HFFc6 (cell line): ENCODE measurements at regions not wholly inside any gene's neighbourhood (a gene's known extent, or its start where the extent isn't known, plus 50 kb on each side); places are given as distances from the start of the nearest gene placed in this dataset.

Experiments used
- DNase-seq: peaks from one replicate; pipeline ENCODE4 v3.0.0-alpha.2; 2018
- H3K27ac Mint-ChIP-seq: 2 replicates; pipeline ENCODE4 v1.8.0; 2020; ENCODE audit warnings: mild to moderate bottlenecking, mixed read lengths
- H3K27me3 Mint-ChIP-seq: 2 replicates; pipeline ENCODE4 v1.8.0; 2021; ENCODE audit warnings: mild to moderate bottlenecking, moderate library complexity, mixed read lengths; ENCODE audit not compliant: insufficient read depth
- H3K36me3 Mint-ChIP-seq: 2 replicates; pipeline ENCODE4 v1.8.0; 2021; ENCODE audit warnings: low read depth, mixed read lengths
- H3K4me1 Mint-ChIP-seq: 2 replicates; pipeline ENCODE4 v1.8.0; 2020; ENCODE audit warnings: low read depth, mixed read lengths
- H3K4me3 Mint-ChIP-seq: 2 replicates; pipeline ENCODE4 v1.8.0; 2020; ENCODE audit warnings: mild to moderate bottlenecking, moderate library complexity, mixed read lengths
- H3K9me3 Mint-ChIP-seq: 2 replicates; pipeline ENCODE4 v1.8.0; 2020; ENCODE audit warnings: mild to moderate bottlenecking, mixed read lengths
- TF ChIP-seq, protein P1 (sequence below): fragments of 200-600 bp; sonication (generic); IDR thresholded peaks from 2 replicates; pipeline ENCODE4 v1.5.0; 2021; ENCODE audit warnings: antibody characterized with exemption, mild to moderate bottlenecking

DNA sequence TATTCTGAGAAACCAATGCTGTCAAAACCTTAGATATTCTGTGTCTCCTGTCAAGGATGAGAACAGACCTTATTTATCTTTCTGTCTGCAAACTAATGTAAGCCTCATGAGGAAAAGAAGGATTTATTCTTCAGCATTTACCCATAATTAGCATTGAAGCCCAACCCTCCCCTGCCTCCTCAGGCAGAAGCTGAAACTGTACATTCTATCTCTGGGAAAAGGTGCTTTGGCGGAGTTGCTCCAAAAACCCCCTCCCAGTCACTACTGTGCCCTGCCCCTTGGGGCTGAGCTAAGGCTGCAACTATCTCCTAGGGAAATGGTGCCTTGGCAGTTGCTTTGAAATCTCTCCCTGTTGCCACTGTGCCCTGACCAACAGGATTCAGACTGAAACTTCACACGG lies 106.2 kb upstream of the TLR4 start:
- Mint-ChIP-seq H3K27me3 (no peaks in the 10 kb centered on the region), H3K9me3 (peaks cover 50% of the 10 kb centered on the region), H3K4me1 (no peaks in the 10 kb centered on the region), H3K36me3 (no peaks in the 10 kb centered on the region), H3K4me3 (no peak overlapping the region), H3K27ac (no peak overlapping the region)
- TF ChIP-seq, protein P1, sequence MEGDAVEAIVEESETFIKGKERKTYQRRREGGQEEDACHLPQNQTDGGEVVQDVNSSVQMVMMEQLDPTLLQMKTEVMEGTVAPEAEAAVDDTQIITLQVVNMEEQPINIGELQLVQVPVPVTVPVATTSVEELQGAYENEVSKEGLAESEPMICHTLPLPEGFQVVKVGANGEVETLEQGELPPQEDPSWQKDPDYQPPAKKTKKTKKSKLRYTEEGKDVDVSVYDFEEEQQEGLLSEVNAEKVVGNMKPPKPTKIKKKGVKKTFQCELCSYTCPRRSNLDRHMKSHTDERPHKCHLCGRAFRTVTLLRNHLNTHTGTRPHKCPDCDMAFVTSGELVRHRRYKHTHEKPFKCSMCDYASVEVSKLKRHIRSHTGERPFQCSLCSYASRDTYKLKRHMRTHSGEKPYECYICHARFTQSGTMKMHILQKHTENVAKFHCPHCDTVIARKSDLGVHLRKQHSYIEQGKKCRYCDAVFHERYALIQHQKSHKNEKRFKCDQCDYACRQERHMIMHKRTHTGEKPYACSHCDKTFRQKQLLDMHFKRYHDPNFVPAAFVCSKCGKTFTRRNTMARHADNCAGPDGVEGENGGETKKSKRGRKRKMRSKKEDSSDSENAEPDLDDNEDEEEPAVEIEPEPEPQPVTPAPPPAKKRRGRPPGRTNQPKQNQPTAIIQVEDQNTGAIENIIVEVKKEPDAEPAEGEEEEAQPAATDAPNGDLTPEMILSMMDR: no peak
- no peak for DNase-seq

GRCh38 chr9:117596678-117597077 lies 107.5 kb upstream of the TLR4 start:
- H3K27ac Mint-ChIP-seq: no peak overlapping the region
- DNase-seq: no peak
- no peak overlapping the region for H3K4me3 Mint-ChIP-seq
- peaks cover 56% of the 10 kb centered on the region for H3K9me3 Mint-ChIP-seq
- no peaks in the 10 kb centered on the region for H3K27me3 Mint-ChIP-seq
- H3K4me1 Mint-ChIP-seq: no peaks in the 10 kb centered on the region
- H3K36me3 Mint-ChIP-seq: no peaks in the 10 kb centered on the region
- TF ChIP-seq, protein P1: no peak

GRCh38 chr9:117595650-117596049 lies 108.6 kb upstream of the TLR4 start:
- TF ChIP-seq, protein P1: no peak
- Mint-ChIP-seq H3K36me3 (no peaks in the 10 kb centered on the region), H3K9me3 (peaks cover 47% of the 10 kb centered on the region), H3K4me3 (no peak overlapping the region), H3K27me3 (no peaks in the 10 kb centered on the region), H3K27ac (no peak overlapping the region), H3K4me1 (no peaks in the 10 kb centered on the region)
- no peak for DNase-seq

GRCh38 chr9:117587263-117587662 lies 116.9 kb upstream of the TLR4 start:
- H3K4me1 Mint-ChIP-seq: no peaks in the 10 kb centered on the region
- H3K27ac Mint-ChIP-seq: no peak overlapping the region
- no peak for DNase-seq
- no peaks in the 10 kb centered on the region for H3K27me3 Mint-ChIP-seq
- no peaks in the 10 kb centered on the region for H3K36me3 Mint-ChIP-seq
- H3K4me3 Mint-ChIP-seq: no peak overlapping the region
- TF ChIP-seq, protein P1: no peak
- peaks cover 9% of the 10 kb centered on the region for H3K9me3 Mint-ChIP-seq

DNA sequence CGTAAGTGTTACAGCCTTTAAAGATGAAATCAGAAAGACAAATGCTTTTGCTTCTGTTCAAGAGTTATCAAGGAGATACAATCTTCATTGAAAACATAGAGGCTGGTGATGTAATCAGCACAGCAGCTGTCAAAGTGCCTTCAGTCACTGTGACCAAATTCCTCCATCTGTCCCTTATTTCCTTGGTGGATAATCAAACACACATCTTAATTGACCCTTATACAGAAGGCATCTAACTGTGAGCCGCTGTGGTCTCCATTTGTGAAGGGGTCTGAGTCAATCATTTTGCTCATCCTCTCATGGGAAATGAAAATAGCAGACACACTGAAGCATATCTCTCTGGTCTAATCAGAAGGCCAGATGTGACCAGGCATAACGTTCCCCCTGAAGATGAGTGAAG lies 130.1 kb upstream of the TLR4 start:
- TF ChIP-seq, protein P1: no peak
- H3K36me3 Mint-ChIP-seq: no peaks in the 10 kb centered on the region
- no peaks in the 10 kb centered on the region for H3K27me3 Mint-ChIP-seq
- H3K4me1 Mint-ChIP-seq: no peaks in the 10 kb centered on the region
- DNase-seq: no peak
- H3K4me3 Mint-ChIP-seq: no peak overlapping the region
- no peak overlapping the region for H3K27ac Mint-ChIP-seq
- peaks cover 33% of the 10 kb centered on the region for H3K9me3 Mint-ChIP-seq

DNA sequence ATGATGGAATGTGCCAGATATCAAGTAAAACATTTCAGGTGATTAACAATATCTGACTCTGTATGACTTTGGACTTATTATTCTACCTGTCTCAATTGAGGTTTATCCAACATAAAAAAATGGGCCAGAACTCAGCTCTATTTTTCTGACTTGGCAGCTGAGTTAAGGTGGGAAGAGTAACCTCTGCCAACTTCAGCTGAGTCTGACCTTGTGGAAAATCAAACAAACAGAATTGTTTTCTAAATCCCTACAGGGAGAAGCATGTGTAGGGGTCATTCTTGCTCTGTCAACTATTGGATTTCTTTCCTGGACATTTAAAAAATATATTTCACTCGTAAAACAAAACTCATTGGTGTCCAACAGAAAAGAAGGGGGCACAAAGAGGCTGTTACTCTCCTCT lies 139.4 kb upstream of the TLR4 start:
- Mint-ChIP-seq H3K4me1 (no peaks in the 10 kb centered on the region), H3K27me3 (no peaks in the 10 kb centered on the region), H3K9me3 (peaks cover 32% of the 10 kb centered on the region), H3K27ac (no peak overlapping the region), H3K4me3 (no peak overlapping the region), H3K36me3 (no peaks in the 10 kb centered on the region)
- no peak for DNase-seq
- TF ChIP-seq, protein P1: no peak
